ENCODE measurements at regions not wholly inside any gene's neighbourhood (a gene's known extent, or its start where the extent isn't known, plus 50 kb on each side); places are given as distances from the start of the nearest gene placed in this dataset.

DNA sequence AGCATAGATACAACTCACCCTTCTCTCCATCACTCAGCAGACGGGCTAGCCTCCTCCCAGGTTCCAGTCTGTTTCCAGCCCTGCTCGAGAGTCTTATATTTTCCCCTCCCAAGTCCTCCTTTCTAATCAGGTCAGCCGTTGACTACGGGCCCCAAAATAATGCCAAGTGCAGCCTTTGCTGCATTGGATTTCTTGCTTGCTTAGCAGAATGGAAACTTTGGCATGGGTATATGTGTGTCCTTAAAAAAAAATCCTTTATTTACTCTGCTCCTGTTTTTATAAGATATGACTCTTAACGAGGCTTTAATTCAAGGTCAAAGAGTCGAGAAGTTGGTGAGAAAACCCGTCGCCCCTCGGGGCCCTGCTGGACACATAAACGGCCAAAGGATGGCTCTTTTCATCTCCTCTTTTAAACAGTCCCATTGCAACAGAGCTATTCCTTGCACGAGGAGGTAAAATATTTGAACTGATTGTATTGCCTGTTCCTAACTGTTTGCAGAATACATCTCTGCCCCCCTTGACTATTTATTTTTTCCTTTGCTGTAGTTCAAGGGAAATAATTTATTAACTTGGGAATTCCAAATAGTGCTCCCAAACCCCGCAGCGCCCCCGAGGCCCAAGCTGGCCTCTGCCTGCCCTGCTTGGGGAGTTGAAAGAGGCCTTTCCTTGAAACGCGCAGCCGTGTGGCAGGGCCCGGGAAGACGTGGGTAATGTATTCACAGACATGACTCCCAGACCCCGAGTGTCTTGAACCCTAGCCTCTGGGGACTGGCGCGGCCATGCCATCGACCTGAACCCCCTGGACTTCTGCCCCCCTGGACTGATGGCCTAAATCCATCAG, 156.5 kb upstream of the MYL2 start:
- no peak for DNase-seq (ENCODE audit: low read depth)

DNA sequence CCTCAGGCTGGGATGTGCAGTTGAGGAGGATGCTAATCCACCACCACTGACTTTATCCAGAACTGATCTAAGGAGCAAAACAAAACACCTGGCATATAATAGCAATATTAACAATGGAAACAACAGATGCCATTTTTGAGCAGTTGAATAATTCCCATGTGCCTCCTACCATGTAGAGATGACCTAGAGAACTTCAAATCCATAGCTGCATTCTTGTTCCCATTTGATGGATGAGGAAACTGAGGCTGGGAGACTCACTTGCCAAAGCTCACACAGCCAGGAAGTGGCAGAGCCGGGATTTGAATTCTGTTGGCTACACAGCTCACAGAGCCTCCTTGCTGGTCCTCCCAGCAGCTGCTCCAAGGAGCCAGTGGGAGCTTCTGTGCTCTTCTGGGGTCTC, 155.8 kb upstream of the MYL2 start:
- DNase-seq (ENCODE audit: low read depth), result no peak

DNA sequence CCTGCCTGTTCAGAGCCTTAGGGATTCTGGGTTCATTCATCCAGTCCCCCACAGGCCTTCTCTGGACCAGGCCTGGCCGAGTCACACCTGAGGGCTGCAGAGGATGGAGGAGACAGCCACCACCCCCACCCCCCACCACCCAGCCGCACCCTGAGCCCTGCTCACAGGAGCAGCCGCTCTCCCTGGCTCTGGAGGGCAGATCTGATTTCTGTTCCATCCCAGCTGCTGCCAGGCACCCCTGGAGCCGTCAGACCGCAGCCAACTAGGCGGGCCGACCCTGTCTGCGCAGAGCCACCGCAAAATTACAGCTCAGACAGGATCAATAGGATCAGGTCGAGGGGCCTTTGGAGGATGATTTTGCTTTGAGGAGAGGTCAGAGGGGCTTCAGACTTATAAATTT, 154.6 kb upstream of the MYL2 start:
- no peak for DNase-seq (ENCODE audit: low read depth)

DNA sequence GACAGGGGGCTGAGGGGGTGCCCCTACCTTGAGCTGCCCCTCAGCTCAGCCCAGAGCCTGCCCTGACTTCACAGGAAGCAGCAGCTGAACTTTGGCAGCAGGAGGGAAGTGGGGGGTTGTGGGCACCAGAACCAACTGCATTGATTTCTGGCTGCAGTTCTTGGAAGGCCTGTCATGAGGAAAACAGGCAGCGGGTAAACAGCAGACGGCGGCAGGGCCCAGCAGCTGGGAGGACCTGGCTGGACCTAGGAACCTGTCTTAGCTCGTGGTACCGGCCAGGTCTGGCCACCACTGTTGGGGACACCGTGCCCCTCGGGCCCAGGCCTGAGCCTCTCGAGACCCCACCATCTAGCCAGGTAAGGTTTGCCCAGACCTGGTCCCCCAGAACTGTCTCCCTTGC, 154.2 kb upstream of the MYL2 start:
- DNase-seq (ENCODE audit: low read depth), result no peak

DNA sequence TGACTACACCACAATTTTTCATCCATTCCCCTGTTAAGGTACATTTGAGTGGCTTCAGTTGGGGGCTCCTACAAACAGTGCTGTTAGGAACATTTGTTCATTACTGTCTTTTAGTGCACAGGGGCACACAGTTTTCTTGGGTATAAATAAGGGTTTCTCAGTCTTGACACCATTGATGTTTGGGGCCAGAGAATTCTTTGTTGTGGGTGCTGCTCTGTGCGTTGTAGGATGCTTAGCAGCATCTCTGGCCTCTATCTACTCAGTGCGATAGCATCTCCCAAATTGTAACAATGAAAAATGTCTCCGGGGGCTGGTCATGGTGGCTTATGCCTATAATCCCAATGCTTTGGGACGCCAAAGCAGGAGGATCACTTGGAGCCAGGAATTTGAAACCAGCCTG, 153.0 kb upstream of the MYL2 start:
- DNase-seq (ENCODE audit: low read depth), result no peak

DNA sequence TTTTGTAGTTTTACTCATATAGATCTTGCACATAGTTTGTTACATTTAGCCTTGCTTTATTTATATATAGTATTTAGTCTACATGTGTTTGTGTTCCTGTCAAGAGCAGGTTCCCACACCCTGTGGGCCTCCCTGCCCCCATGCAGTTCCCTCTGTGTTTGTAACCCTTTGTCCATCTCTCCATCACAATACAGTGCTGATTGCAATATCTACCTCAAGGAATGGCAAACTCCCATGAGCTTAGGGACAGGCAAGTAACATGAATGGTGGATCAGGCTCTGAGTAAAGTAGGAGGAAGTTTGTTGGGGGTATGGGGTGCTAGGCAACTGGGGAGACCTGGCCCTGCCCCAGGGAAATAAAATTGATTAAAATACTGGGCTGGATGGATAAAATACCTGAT, 151.9 kb upstream of the MYL2 start:
- no peak for DNase-seq (ENCODE audit: low read depth)

DNA sequence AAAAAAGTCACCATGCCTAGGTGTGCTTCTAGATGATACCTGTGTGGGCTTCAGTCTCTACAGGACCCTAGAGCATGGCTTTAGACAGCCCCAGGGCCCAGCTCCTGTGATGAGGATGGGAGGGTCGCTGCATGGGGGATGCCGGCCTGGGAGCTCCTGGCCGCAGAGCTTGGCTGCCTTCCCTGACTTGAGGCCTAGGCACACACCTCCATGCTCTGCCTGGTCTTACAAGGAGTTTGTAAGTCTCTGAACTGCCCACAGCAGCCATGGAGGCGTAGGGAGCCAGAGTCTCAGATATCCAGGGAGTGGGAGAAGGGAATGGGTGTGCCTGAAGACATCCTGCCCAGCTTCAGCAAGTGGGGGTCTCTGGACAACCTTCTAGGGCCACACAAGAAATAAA, 149.5 kb upstream of the MYL2 start:
- DNase-seq (ENCODE audit: low read depth), result no peak

DNA sequence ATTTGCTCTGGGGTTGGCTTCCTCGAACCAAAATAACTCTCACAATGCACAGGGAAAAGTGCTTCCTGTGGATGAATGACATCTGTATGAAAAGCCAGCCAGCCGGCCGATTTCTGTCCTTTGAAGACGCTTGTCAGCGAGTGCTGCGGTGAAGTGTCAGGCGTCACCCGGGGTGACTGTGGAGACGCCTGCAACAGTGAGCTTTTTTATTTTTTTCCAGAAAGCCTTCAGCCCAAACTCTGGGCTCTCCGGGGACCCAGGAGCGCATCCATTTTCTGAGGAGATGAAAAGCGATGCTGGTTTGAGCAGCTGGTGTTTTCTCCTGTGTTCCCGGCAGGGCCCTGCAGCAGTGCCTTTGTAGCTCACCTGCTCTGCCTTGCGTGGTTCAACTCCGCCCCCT, 147.9 kb upstream of the MYL2 start:
- DNase-seq (ENCODE audit: low read depth), result no peak

DNA sequence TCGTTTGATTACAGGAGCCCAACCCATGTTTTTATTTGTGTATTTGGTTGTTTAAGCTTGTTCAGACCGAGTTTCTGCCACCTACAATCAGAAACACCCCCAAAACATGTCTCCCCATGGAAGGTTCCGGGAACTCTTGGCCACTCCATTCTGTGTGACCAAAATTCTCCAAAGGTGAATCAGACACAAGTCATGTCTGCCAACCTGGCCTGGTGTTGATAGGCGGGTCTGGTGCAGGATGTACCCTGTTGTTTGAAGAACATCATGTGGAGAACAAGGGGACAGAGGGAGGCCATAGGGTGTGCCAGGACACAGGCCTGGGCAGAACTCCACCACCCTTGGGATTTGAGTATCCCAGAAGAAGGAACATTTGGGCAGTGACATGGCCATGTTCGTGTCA, 147.1 kb upstream of the MYL2 start:
- no peak for DNase-seq (ENCODE audit: low read depth)

DNA sequence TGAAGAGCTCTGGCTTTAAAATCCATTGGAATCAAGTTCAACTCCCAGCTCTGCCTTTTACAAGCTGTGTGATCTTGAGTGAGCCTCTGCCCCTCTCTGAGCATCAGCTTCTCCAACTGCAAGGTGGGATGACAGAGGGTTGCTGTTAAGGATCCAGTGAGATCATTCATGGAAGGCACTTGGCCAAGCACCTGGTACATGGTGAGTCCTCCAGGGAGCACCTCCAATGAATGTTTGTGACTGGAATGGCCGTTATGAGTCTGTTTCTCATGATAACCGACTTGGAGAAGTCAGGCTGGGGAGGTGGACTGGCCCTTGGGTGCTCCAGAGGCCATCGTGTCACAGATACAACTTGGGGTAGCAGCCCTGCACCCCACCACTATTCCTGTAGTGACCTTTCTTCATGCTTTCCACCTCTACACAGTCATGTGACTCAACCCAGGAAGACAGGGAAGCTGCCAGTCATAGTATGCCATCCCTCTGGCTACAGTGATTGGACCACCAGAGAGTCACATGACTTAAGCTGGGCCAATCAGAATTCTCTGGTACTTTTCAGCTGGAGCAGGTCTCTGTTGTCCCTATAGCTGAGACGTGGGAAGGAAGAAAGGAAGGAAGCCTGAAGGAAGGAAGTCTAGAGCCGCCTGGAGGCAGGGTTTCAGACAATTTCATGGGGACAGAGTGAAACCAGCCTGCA, 146.5 kb upstream of the MYL2 start:
- DNase-seq (ENCODE audit: low read depth), result no peak

DNA sequence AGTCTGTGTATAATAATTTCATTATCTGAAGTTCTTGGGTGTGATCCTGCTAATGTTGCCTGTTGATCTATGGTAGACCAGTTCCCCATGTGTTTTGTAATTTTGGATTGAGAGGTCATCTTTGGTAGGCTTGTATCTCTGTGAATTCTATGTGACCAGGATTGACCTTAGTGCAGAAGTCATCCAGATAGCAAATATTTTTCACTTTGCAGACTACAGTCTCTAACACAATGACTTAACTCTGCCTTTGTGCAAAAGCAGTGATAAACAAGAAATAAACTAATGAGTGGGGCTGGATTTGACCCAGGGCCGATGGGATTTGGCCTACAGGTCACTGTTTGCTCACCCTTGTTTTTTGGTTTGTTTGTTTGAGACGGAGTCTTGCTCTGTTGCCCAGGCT, 144.6 kb upstream of the MYL2 start:
- DNase-seq (ENCODE audit: low read depth), result no peak

DNA sequence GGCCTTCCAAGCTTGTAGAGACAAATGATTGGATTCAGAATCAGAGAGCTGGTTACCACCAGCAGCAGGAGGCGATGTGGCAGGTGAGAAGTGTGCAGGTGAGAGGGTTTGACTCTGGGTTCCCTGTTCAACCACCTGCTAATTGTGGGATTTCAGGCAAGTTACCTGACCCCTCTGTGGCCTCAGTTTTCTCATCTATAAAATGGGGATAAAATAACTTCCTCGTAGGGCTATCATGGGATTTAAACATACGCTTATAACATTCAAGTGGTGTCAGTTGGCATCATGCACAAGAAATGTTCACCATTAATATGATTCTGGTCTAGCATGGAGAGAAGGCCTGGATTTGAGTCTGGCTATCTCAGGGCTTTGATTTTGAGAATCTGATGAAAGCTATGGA, 143.8 kb upstream of the MYL2 start:
- DNase-seq (ENCODE audit: low read depth), result no peak

DNA sequence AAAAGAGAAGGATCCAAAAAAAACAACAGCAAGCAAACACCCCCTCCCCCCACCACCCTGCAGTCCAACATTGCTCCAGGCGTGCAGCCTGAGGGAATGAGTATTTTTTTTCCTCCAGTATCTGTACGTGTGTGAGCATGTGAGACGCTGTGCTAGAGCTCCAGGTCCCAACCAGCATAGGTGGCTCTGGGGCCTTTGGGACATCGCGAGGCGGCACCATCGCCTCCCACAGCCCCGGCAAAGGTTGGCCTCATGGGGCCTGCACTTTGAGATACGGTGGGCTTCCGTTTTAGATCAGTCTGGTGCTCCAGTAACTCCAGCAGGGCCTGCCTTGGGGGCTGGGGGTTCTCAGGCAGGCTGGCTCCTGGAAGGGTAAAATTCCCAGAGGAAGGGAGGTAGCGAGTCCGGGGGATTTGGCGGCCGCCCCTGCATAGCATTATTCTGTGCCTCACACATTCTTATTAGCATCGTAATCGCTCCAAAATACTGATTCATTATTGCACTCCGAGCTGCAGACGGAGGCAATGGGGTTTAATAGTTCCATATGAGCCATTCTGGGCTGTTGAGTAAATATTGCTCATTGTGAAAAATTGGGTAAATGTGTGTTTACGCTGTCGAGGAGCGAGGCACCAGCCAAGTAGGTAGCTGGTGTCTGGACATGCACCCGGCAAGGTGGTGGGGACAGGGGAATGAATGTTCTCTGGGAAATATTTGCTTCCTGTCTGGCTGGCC, 143.1 kb upstream of the MYL2 start:
- DNase-seq (ENCODE audit: low read depth), result no peak

DNA sequence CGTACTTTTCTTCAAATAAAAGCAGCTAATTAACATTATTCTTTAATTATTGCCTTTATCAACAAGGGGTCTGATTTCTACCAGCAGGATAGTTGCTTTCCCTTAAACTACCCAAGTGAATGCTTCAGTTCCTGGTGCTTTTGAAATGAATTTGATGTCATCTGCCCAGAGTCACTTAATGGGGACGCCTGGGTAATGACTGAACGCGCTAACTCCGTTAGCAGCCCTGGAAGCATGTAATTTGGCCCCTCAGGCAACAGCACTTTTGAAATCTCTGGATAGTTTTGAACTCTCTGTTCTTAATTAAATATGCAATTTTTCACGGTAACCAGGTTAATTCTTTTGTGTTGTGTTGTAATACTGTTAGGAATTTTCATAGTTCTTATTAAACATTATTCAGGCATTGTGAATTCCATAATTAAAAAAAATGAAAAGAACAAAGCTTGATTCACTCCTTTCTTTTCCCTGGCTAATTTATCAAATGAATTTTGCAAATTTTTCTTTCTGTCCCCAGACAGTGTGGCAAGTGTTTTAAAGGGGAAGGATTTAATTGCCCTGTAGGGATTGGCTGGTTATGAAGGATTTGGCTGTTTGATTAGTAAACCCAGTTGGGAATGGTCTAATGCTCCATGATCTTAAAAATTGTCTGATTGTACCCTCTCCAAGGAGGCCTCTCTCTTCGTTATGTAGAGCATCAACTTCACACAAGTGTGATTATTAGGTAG, 137.5 kb upstream of the MYL2 start:
- DNase-seq (ENCODE audit: low read depth), result no peak

DNA sequence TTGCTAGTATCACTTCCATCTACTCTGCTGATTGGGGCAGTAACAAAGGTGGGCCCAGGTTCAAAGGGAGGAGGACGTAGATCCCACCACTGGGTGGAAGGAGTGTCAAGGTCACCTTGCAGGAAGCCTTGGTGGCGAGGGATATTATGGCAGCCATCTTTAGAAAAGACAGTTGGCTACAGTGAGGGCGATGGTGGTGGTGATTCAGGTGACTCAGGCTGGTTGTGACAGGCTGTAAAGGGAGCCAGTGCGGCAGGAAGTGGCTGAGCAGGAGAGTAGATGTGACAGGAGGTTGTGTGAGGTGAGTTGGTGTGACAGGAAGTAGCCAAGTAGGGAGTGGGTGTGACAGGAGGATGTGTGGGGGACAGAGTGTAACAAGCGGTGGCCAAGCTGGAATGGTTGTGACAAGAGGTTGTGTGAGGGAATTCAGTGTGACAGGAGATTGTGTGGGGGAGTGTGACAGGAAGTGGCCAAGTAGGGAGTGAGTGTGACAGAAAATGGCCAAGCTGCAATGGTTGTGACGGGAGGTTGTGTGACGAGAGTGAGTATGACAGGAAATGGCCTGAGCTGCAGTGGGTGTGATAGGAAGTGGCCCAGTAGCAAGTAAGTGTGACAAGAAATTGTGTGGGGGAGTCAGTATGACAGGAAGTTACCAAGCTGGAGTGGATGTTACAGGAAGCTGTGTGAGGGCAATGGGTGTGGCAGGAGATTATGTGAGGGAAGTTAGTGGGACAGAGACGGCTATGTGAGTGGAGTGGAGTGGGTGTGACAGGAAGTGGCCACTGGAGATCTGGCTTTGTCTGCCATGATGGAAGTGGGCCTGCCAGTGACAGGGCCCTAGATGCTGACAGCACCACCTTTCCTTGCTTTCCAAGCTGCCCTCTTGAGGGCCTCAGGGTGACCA, 136.5 kb upstream of the MYL2 start:
- peak; percentile 20 for DNase-seq (ENCODE audit: low read depth)

DNA sequence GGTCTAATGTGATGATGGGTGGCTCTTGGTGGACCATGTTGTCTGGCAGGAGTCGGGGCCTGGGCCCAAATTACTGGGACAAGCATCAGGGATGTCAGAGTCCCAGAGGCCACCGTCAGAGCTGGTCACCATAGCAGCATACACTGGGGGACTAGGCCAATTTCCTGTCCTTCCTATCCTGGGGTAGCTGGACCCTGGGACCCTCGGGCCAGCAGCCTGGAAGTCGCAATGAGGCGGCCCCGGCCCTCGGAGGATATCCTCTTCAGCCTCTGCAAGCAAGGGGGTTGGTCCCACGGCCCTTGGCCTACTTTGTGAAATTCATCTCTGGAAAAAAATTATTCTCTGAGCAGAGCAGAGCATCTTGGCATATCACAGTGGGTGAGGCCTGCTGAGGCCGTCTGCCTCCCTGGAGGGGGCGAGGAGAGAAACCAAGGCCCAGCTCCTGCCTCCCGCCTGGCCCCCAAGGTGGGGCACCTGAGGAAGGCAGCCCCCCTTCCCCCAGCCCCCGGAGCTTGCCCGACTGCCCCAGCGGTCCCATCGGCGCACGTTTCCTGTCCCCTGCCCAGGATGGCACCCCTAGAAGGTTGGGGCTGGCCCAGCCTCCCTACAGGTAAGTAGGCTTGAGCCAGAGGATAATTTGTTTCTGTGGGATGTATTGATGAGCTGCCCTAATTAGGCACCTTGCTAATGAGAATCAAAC, 135.0 kb upstream of the MYL2 start:
- no peak for DNase-seq (ENCODE audit: low read depth)

DNA sequence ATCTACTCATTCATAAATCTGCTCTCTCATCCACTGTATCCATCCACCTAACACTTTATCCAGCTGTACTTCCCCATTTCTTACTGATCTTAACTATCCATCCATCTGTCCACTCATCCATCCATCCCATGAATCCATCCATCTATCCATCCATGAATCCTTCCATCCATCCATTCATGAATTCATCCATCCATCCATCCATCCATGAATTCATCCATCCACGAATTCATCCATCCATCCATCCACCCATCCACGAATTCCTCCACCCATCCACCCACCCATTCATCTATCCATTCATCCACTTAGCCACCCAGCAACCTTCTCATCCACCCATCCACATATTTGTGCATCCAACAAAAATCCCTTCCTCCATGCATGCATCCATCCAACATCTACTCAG, 128.6 kb upstream of the MYL2 start:
- no peak for DNase-seq (ENCODE audit: low read depth)

DNA sequence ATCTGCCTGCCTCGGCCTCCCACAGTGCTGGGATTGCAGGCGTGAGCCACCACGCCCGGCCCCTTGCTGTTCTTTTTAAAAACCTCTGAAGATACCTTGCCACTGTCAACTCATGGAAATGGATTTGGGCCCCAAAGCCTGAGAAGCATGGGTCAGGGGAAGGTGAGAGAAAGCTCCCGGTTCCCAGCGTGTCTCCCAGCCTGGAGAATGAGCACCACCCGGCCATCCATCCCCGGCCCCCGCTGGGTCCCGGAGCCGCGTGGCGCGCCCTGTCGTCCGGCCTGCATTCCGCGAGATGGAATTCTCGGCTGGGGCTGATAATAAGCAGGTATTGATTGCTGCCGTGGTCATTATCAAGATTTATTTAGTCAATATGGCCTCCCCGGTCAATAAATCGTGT, 126.5 kb upstream of the MYL2 start:
- DNase-seq (ENCODE audit: low read depth), result no peak

DNA sequence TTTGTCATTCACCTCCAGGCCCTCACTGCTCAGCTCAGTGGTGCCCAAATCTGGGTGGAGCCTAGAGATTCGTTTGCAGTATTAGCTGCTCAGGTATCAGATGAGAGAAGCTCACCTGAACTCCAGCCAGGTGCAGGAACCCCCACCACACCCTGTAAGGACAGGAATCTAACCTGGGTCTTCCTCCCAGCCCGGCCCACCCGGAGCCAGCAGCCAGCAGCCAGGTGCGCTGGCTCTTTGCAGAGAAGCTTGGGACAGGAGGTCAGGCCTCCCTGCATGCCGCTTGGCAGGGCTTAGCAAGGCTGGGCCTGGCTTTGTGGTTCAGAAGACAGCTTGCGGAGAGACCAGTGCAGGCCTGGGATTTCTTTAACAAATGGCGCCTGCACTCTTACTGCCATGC, 125.6 kb upstream of the MYL2 start:
- no peak for DNase-seq (ENCODE audit: low read depth)

DNA sequence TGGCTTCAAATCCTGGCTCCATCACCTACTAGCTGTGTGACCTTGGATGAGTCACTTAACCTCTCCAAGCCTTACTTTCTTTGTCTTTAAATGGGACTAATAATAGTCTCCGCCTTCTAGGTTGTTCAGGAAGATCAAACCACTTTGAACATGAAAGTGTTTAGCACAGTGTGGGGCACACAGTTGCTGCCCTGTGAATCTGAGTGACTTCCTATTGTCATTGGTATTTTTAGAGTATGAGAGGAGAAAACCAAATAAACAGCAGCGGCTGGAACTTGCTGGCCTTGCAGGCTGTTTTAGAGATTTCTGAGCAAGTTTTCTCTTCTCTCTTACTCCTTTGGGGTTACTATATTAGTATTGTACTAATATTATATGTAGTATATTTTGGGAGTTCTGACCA, 120.7 kb upstream of the MYL2 start:
- no peak for DNase-seq (ENCODE audit: low read depth)

DNA sequence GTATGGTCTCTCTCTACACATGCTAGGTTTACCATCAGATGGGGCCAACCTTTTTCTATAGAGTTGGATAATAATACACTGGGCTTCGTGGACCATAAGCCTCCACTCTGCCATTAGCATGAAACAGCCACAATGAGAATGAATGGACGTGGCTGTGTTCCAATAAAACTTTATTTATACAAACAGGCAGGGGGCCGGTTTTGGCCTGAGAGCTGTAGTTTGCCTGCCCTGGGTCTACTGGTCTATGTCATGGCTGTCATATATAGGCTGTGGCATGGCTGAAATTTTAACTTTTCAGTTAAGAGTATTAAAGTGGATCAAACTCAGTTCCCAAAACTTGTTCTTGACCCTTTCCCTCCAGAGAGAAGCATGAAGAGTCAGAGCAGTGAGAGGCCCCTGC, 120.3 kb upstream of the MYL2 start:
- no peak for DNase-seq (ENCODE audit: low read depth)

All from stimulated activated CD8-positive, alpha-beta memory T cell treated with anti-CD3 and anti-CD28 coated beads, Interleukin-12 subunit alpha, Interleukin-12 subunit beta, amount 100 ng/mL, for 1 hour (primary cell).